SKM-1 (cell line): ENCODE measurements at regions not wholly inside any gene's neighbourhood (a gene's known extent, or its start where the extent isn't known, plus 50 kb on each side); places are given as distances from the start of the nearest gene placed in this dataset.
"Not testable (repeated sequence)": the region's sequence is repeated elsewhere in the genome, so short reads cannot be mapped to it uniquely, and the experiment has no call there.

Experiments used
- DNase-seq: peaks from one replicate; lab custom pipeline; 2025; ENCODE audit not compliant: unreplicated experiment; lab: John Stamatoyannopoulos, UW

GRCh38 chr10:109007514-109007913, 915.8 kb downstream of the XPNPEP1 start:
- DNase-seq = no peak

GRCh38 chr10:108990441-108990840, 932.9 kb downstream of the XPNPEP1 start:
- no peak for DNase-seq

GRCh38 chr10:108989976-108990375, 933.3 kb downstream of the XPNPEP1 start:
- DNase-seq = no peak

GRCh38 chr10:108982159-108982558, 941.2 kb downstream of the XPNPEP1 start:
- DNase-seq = no peak

- DNase-seq = no peak
Observed at GRCh38 chr10:108980869-108981268, 942.4 kb downstream of the XPNPEP1 start.

- no peak for DNase-seq
Observed at GRCh38 chr10:108975459-108976058, 947.8 kb downstream of the XPNPEP1 start.

- no peak for DNase-seq
Observed at GRCh38 chr10:108970016-108970415, 953.3 kb downstream of the XPNPEP1 start.

- DNase-seq = no peak
Observed at GRCh38 chr10:108966411-108966810, 956.9 kb downstream of the XPNPEP1 start.

- DNase-seq = no peak
Observed at GRCh38 chr10:108966005-108966404, 957.3 kb downstream of the XPNPEP1 start.

- DNase-seq = no peak
Observed at GRCh38 chr10:108962172-108962571, 961.1 kb downstream of the XPNPEP1 start.

GRCh38 chr10:108957681-108958080, 965.6 kb downstream of the XPNPEP1 start:
- DNase-seq = no peak

- no peak for DNase-seq
Observed at GRCh38 chr10:108956149-108956548, 967.2 kb downstream of the XPNPEP1 start.

- not testable (repeated sequence) for DNase-seq
Observed at GRCh38 chr10:108920029-108920428, 1003.3 kb downstream of the XPNPEP1 start.

- no peak for DNase-seq
Observed at GRCh38 chr10:108913300-108913699, 1010.0 kb downstream of the XPNPEP1 start.

- DNase-seq = no peak
Observed at GRCh38 chr10:108911814-108912541, 1011.3 kb downstream of the XPNPEP1 start.

- no peak for DNase-seq
Observed at GRCh38 chr10:108908096-108908495, 1015.2 kb downstream of the XPNPEP1 start.

- no peak for DNase-seq
Observed at GRCh38 chr10:108905821-108906220, 1017.5 kb downstream of the XPNPEP1 start.

GRCh38 chr10:108905171-108905570, 1018.1 kb downstream of the XPNPEP1 start:
- DNase-seq = no peak

GRCh38 chr10:108904163-108904838, 1019.0 kb downstream of the XPNPEP1 start:
- DNase-seq = no peak

- DNase-seq = no peak
Observed at GRCh38 chr10:108902619-108903285, 1020.6 kb downstream of the XPNPEP1 start.

GRCh38 chr10:108901781-108902618, 1021.3 kb downstream of the XPNPEP1 start:
- DNase-seq = no peak
